PC-9 (cell line): ENCODE measurements at regions not wholly inside any gene's neighbourhood (a gene's known extent, or its start where the extent isn't known, plus 50 kb on each side); places are given as distances from the start of the nearest gene placed in this dataset.
A peak's percentile ranks its signal among the peaks of the same experiment; 100 is the strongest.

Experiments used
- BruUV-seq: library from RNA; stranded (reverse); fragments of 400-500 nt; replicated peaks from 2 replicates; lab custom pipeline; 2021; lab: Mats Ljungman, UMichigan
- CTCF ChIA-PET: fragments of 300-600 bp; sonication (Branson Sonifier 250); formaldehyde crosslinking; loops from one replicate; lab custom pipeline; 2022; ENCODE audit warnings: antibody characterized with exemption; lab: Charles Lee
- POLR2A ChIA-PET: fragments of 300-600 bp; sonication (Branson Sonifier 250); formaldehyde crosslinking; loops from one replicate; lab custom pipeline; 2022; ENCODE audit warnings: antibody characterized with exemption; ENCODE audit not compliant: unreplicated experiment; lab: Charles Lee
- DNase-seq, 2 experiments: peaks; one replicate each; pipeline versions ENCODE4 v3.0.0 to v3.0.0-alpha.2; 2015 to 2022; ENCODE audit warnings: mixed read lengths in 1 of 2
- H2AFZ ChIP-seq: fragments of 200-600 bp; sonication (generic); 2 replicates; pipeline ENCODE4 v1.8.1; 2017; ENCODE audit warnings: antibody characterized with exemption
- H3F3A ChIP-seq: fragments of 200-600 bp; sonication (generic); 2 replicates; pipeline ENCODE4 v1.8.1; 2017; ENCODE audit warnings: antibody characterized with exemption, mild to moderate bottlenecking, low read depth; ENCODE audit not compliant: insufficient read depth
- H3K27ac ChIP-seq: fragments of 200-600 bp; sonication (generic); 2 replicates; pipeline ENCODE4 v1.6.1; 2016; ENCODE audit warnings: mixed run types
- H3K27me3 ChIP-seq: fragments of 200-600 bp; sonication (generic); 2 replicates; pipeline ENCODE4 v1.6.1; 2016; ENCODE audit warnings: low read depth, mixed run types; ENCODE audit not compliant: insufficient read depth
- H3K36me3 ChIP-seq: fragments of 200-600 bp; sonication (generic); 2 replicates; pipeline ENCODE4 v1.6.1; 2016; ENCODE audit warnings: low read depth, mixed run types
- H3K4me1 ChIP-seq: fragments of 200-600 bp; sonication (generic); replicated peaks from 2 replicates; pipeline ENCODE4 v1.6.1; 2016; ENCODE audit warnings: mixed run types; ENCODE audit not compliant: insufficient read depth
- H3K4me2 ChIP-seq: fragments of 200-600 bp; sonication (generic); 2 replicates; pipeline ENCODE4 v1.6.1; 2017; ENCODE audit warnings: mixed run types
- H3K4me3 ChIP-seq: fragments of 200-600 bp; sonication (generic); 2 replicates; pipeline ENCODE4 v1.6.1; 2016; ENCODE audit warnings: mixed run types
- H3K79me2 ChIP-seq: fragments of 200-600 bp; sonication (generic); 2 replicates; pipeline ENCODE4 v1.6.1; 2017; ENCODE audit warnings: low read depth, mixed run types
- H3K9me2 ChIP-seq: fragments of 200-600 bp; sonication (generic); 2 replicates; pipeline ENCODE4 v1.8.1; 2017; ENCODE audit warnings: mild to moderate bottlenecking; ENCODE audit not compliant: insufficient read depth
- H3K9me3 ChIP-seq: fragments of 200-600 bp; sonication (generic); 2 replicates; pipeline ENCODE4 v1.8.1; 2016; ENCODE audit warnings: low read depth; ENCODE audit not compliant: insufficient read depth
- H4K20me1 ChIP-seq: fragments of 200-600 bp; sonication (generic); 2 replicates; pipeline ENCODE4 v1.8.1; 2017; ENCODE audit not compliant: insufficient read depth
- EZH2 ChIP-seq: fragments of 200-600 bp; sonication (generic); IDR thresholded peaks from 2 replicates; pipeline ENCODE4 v1.8.0; 2017; ENCODE audit warnings: antibody characterized with exemption, low read depth
- intact Hi-C: fragments of 100-400 bp; cut with micrococcal nuclease; formaldehyde crosslinking; loops from one replicate; pipeline ENCODE4 v1.10.0; 2022; ENCODE audit not compliant: unreplicated experiment
- TF ChIP-seq, protein P1 (sequence below): fragments of 200-600 bp; sonication (generic); conservative IDR thresholded peaks from 2 replicates; pipeline ENCODE4 v1.6.1; 2017; ENCODE audit warnings: mixed run types, antibody characterized with exemption, mild to moderate bottlenecking, moderate library complexity

DNA sequence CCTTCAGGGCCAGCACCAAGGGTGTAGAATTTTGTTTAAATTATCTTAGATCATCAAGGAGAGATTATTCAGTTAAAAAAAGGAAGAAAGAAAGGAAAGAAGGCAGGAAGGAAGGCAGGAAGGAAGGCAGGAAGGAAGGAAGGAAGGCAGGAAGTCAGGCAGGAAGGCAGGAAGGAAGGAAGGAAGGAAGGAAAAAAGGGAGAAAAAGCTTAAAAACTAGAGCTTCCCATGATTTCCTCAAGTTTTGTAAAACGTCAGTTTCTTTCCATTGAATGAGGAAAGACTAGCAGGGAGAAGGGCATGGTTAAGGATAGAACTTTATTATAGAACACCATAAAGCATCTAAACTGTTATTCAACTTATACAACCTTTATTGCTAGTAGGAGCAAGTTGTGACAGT is 2672.0 kb upstream of the PCDH20 start:
- Histone ChIP-seq H3K4me2 (no peak overlapping the region), H3K4me1 (no peaks in the 10 kb centered on the region), H3K4me3 (no peak overlapping the region), H3F3A (no peaks in the 10 kb centered on the region), H3K36me3 (no peaks in the 10 kb centered on the region), H2AFZ (no peak overlapping the region), H4K20me1 (no peaks in the 10 kb centered on the region), H3K79me2 (no peaks in the 10 kb centered on the region), H3K9me2 (no peaks in the 10 kb centered on the region; the same call in 1 of the 2 replicates), H3K27ac (no peak overlapping the region), H3K27me3 (no peaks in the 10 kb centered on the region), H3K9me3 (no peaks in the 10 kb centered on the region; the same call in 1 of the 2 replicates)
- ChIA-PET POLR2A (no interaction called here), CTCF (no interaction called here)
- intact Hi-C loops, result no loop called here
- no peak for DNase-seq
- BruUV-seq, result no TSS peak
- TF ChIP-seq, protein P1, sequence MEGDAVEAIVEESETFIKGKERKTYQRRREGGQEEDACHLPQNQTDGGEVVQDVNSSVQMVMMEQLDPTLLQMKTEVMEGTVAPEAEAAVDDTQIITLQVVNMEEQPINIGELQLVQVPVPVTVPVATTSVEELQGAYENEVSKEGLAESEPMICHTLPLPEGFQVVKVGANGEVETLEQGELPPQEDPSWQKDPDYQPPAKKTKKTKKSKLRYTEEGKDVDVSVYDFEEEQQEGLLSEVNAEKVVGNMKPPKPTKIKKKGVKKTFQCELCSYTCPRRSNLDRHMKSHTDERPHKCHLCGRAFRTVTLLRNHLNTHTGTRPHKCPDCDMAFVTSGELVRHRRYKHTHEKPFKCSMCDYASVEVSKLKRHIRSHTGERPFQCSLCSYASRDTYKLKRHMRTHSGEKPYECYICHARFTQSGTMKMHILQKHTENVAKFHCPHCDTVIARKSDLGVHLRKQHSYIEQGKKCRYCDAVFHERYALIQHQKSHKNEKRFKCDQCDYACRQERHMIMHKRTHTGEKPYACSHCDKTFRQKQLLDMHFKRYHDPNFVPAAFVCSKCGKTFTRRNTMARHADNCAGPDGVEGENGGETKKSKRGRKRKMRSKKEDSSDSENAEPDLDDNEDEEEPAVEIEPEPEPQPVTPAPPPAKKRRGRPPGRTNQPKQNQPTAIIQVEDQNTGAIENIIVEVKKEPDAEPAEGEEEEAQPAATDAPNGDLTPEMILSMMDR, result no peak
- TF ChIP-seq EZH2, result no peak

DNA sequence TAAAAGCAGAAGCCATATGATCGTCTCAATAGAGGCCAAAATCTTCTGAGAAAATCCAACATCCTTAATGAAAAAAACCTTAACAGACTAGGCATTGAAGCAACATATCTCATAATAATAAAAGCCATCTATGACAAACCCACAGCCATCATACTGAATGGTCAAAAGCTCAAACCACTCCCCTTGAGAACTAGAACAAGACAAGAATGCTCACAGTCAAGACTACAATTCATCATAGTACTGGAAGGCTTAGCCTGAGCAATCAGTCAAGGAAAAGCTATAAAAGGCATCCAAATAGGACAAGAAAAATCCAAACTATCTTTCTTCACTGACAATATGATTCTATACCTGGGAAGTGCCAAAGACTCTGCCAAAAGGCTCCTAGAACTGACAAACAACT is 2668.2 kb upstream of the PCDH20 start:
- Histone ChIP-seq H3K9me2 (no peaks in the 10 kb centered on the region), H3K27me3 (no peaks in the 10 kb centered on the region), H3K4me1 (no peaks in the 10 kb centered on the region), H3K9me3 (no peaks in the 10 kb centered on the region; the same call in 1 of the 2 replicates), H2AFZ (no peak overlapping the region), H3K4me2 (no peak overlapping the region), H3K27ac (no peak overlapping the region), H3K36me3 (no peaks in the 10 kb centered on the region), H3F3A (no peaks in the 10 kb centered on the region), H3K4me3 (no peak overlapping the region), H3K79me2 (no peaks in the 10 kb centered on the region), H4K20me1 (no peaks in the 10 kb centered on the region)
- POLR2A ChIA-PET, result no interaction called here
- BruUV-seq, result no TSS peak
- DNase-seq, result no peak
- intact Hi-C loops, result no loop called here
- CTCF ChIA-PET, result no interaction called here
- TF ChIP-seq, protein P1, result no peak
- no peak for TF ChIP-seq EZH2

DNA sequence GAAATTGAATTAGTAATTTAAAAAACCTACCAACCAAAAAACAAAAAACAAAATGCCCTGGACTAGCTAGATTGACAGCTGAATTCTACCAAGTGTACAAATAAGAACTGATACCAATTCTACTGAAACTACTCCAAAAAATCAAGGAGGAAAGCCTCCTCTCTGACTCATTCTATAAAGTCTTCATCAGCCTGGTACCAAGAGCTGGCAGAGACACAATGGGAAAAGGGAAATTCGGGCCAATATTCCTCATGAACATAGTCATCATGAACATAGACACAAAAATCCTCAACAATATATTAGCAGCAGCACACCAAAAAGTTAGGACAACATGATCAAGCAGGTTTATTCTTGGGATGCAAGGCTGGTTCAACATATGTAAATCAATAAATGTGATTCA is 2667.7 kb upstream of the PCDH20 start:
- intact Hi-C loops, result no loop called here
- no peak overlapping the region for H2AFZ ChIP-seq
- H3K36me3 ChIP-seq, result no peaks in the 10 kb centered on the region
- no peaks in the 10 kb centered on the region for H3K9me2 ChIP-seq
- no peak overlapping the region for H3K4me2 ChIP-seq
- no peak for DNase-seq
- no peaks in the 10 kb centered on the region for H3K9me3 ChIP-seq
- H3K27ac ChIP-seq, result no peak overlapping the region
- H4K20me1 ChIP-seq, result no peaks in the 10 kb centered on the region
- no peaks in the 10 kb centered on the region for H3K4me1 ChIP-seq
- no TSS peak for BruUV-seq
- no peak overlapping the region for H3K4me3 ChIP-seq
- no peaks in the 10 kb centered on the region for H3K79me2 ChIP-seq
- H3F3A ChIP-seq, result no peaks in the 10 kb centered on the region
- CTCF ChIA-PET, result no interaction called here
- no peaks in the 10 kb centered on the region for H3K27me3 ChIP-seq
- TF ChIP-seq EZH2, result no peak
- POLR2A ChIA-PET, result no interaction called here

- CTCF ChIA-PET, result no interaction called here
- TF ChIP-seq, protein P1, result no peak
- no peak for TF ChIP-seq EZH2
Measured at GRCh38 chr13:64078480-64078936, 2662.9 kb upstream of the PCDH20 start.

More at GRCh38 chr13:64078480-64078936, 2662.9 kb upstream of the PCDH20 start:
- intact Hi-C loops, result no loop called here
- BruUV-seq, result no TSS peak
- peaks cover 12% of the 10 kb centered on the region for H3K4me1 ChIP-seq
- no peaks in the 10 kb centered on the region for H3K9me2 ChIP-seq
- no peak for DNase-seq
- no peaks in the 10 kb centered on the region for H3K27me3 ChIP-seq
- peak overlapping the region; percentile 62 for H3K4me3 ChIP-seq
- H3K27ac ChIP-seq, result no peak overlapping the region
- H3K9me3 ChIP-seq, result no peaks in the 10 kb centered on the region
- H4K20me1 ChIP-seq, result no peaks in the 10 kb centered on the region
- H3K79me2 ChIP-seq, result peaks cover 14% of the 10 kb centered on the region
- H3K4me2 ChIP-seq, result peak overlapping the region; percentile 83
- POLR2A ChIA-PET, result no interaction called here
- no peaks in the 10 kb centered on the region for H3K36me3 ChIP-seq
- H2AFZ ChIP-seq, result peak overlapping the region; percentile 82
- H3F3A ChIP-seq, result peaks cover 5% of the 10 kb centered on the region; the same call in 1 of the 2 replicates
